ENCODE measurements at regions not wholly inside any gene's neighbourhood (a gene's known extent, or its start where the extent isn't known, plus 50 kb on each side); places are given as distances from the start of the nearest gene placed in this dataset.

GRCh38 chr21:21722731-21723130 lies 724.5 kb downstream of the NCAM2 start:
- Histone ChIP-seq H3K27ac (no peak overlapping the region), H3K4me1 (no peaks in the 10 kb centered on the region), H3K36me3 (no peaks in the 10 kb centered on the region), H3K27me3 (no peaks in the 10 kb centered on the region), H3K9ac (ENCODE audit: low read depth in 2 of 2, low read length in 2 of 2) (no peak overlapping the region), H3K4me3 (no peak overlapping the region), H3K9me3 (no peaks in the 10 kb centered on the region)
- intact Hi-C loops (cut with DNase I), result no loop called here
- TF ChIP-seq CTCF (IDR thresholded peaks at IDR 0.05), result no peak
- no peak for DNase-seq

GRCh38 chr21:21730512-21730911 lies 732.3 kb downstream of the NCAM2 start:
- Histone ChIP-seq H3K9ac (ENCODE audit: low read depth in 2 of 2, low read length in 2 of 2) (no peak overlapping the region), H3K36me3 (no peaks in the 10 kb centered on the region), H3K4me1 (no peaks in the 10 kb centered on the region), H3K4me3 (no peak overlapping the region), H3K27ac (no peak overlapping the region), H3K9me3 (peaks cover 3% of the 10 kb centered on the region), H3K27me3 (no peaks in the 10 kb centered on the region)
- no peak for TF ChIP-seq CTCF (IDR thresholded peaks at IDR 0.05)
- intact Hi-C loops (cut with DNase I), result no loop called here
- no peak for DNase-seq

- no peak for TF ChIP-seq CTCF (IDR thresholded peaks at IDR 0.05)
- Histone ChIP-seq H3K27me3 (no peaks in the 10 kb centered on the region), H3K9ac (ENCODE audit: low read depth in 2 of 2, low read length in 2 of 2) (no peak overlapping the region), H3K4me3 (no peak overlapping the region), H3K27ac (no peak overlapping the region), H3K9me3 (peaks cover 3% of the 10 kb centered on the region), H3K4me1 (no peaks in the 10 kb centered on the region), H3K36me3 (no peaks in the 10 kb centered on the region)
- DNase-seq, result no peak
- intact Hi-C loops (cut with DNase I), result no loop called here
Measured at GRCh38 chr21:21731626-21732025, 733.4 kb downstream of the NCAM2 start.

GRCh38 chr21:21734088-21734487 lies 735.9 kb downstream of the NCAM2 start:
- DNase-seq, result no peak
- no peak for TF ChIP-seq CTCF (IDR thresholded peaks at IDR 0.05)
- H3K9ac ChIP-seq (ENCODE audit: low read depth in 2 of 2, low read length in 2 of 2), result no peak overlapping the region
- H3K36me3 ChIP-seq, result no peaks in the 10 kb centered on the region
- no peaks in the 10 kb centered on the region for H3K27me3 ChIP-seq
- intact Hi-C loops (cut with DNase I), result no loop called here
- no peaks in the 10 kb centered on the region for H3K4me1 ChIP-seq
- peaks cover 3% of the 10 kb centered on the region for H3K9me3 ChIP-seq
- no peak overlapping the region for H3K27ac ChIP-seq
- H3K4me3 ChIP-seq, result no peak overlapping the region

GRCh38 chr21:21737186-21737585 lies 739.0 kb downstream of the NCAM2 start:
- Histone ChIP-seq H3K9ac (ENCODE audit: low read depth in 2 of 2, low read length in 2 of 2) (no peak overlapping the region), H3K4me1 (no peaks in the 10 kb centered on the region), H3K9me3 (no peaks in the 10 kb centered on the region), H3K27ac (no peak overlapping the region), H3K36me3 (no peaks in the 10 kb centered on the region), H3K27me3 (no peaks in the 10 kb centered on the region), H3K4me3 (no peak overlapping the region)
- DNase-seq, result no peak
- intact Hi-C loops (cut with DNase I), result no loop called here
- TF ChIP-seq CTCF (IDR thresholded peaks at IDR 0.05), result no peak

- Histone ChIP-seq H3K9me3 (no peaks in the 10 kb centered on the region), H3K4me3 (no peak overlapping the region), H3K9ac (ENCODE audit: low read depth in 2 of 2, low read length in 2 of 2) (no peak overlapping the region), H3K27me3 (no peaks in the 10 kb centered on the region), H3K36me3 (no peaks in the 10 kb centered on the region), H3K27ac (no peak overlapping the region), H3K4me1 (no peaks in the 10 kb centered on the region)
- TF ChIP-seq CTCF (IDR thresholded peaks at IDR 0.05), result no peak
- intact Hi-C loops (cut with DNase I), result no loop called here
- DNase-seq, result no peak
Measured at GRCh38 chr21:21740207-21740606, 742.0 kb downstream of the NCAM2 start.
